HG03378 (cell line): ENCODE measurements at regions not wholly inside any gene's neighbourhood (a gene's known extent, or its start where the extent isn't known, plus 50 kb on each side); places are given as distances from the start of the nearest gene placed in this dataset.
"Not testable (repeated sequence)": the region's sequence is repeated elsewhere in the genome, so short reads cannot be mapped to it uniquely, and the experiment has no call there.

Experiments
- ATAC-seq: cut with Tn5 transposase; IDR thresholded peaks from one replicate; pipeline ENCODE4 v1.9.1; 2021; ENCODE audit warnings: mild to moderate bottlenecking, moderate library complexity; ENCODE audit not compliant: unreplicated experiment

DNA sequence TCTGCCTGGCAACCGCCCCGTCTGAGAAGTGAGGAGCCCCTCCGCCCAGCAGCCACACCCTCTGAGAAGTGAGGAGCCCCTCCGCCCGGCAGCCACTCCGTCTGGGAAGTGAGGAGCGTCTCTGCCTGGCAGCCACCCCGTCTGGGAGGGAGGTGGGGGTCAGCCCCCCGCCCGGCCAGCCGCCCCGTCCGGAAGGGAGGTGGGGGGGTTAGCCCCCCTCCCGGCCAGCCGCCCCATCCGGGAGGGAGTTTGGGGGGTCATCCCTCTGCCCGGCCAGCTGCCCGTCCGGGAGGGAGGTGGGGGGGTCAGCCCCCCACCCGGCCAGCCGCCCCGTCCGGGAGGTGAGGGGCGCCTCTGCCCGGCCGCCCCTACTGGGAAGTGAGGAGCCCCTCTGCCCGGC, 269.0 kb downstream of the FAM72C start:
- ATAC-seq = not testable (repeated sequence)

DNA sequence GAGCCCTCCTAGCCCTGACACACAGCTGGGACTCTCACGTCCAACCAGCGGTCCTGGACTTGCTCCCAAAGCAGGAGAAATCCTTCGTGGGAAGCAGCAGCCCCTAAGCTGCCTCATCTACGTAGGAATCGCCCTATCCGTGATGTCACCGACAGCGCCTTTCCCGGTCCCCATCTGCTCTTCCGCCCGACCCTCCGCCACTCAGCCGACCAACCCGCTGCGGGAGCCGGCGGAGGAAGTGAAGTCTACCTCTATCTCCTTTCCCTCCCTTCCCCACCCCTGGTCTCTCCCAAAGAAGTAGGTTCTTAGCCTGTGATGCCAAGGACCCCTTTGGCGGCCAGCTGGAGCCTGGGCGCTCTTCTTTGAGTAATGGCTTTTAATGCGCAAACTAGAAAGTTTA, 272.1 kb downstream of the FAM72C start:
- no peak for ATAC-seq

- ATAC-seq = no peak
Measured at GRCh38 chr1:143699115-143699514, 272.7 kb downstream of the FAM72C start.

GRCh38 chr1:143698016-143698415, 273.8 kb downstream of the FAM72C start:
- ATAC-seq = no peak

- ATAC-seq = no peak
Measured at GRCh38 chr1:143694085-143694484, 277.7 kb downstream of the FAM72C start.

DNA sequence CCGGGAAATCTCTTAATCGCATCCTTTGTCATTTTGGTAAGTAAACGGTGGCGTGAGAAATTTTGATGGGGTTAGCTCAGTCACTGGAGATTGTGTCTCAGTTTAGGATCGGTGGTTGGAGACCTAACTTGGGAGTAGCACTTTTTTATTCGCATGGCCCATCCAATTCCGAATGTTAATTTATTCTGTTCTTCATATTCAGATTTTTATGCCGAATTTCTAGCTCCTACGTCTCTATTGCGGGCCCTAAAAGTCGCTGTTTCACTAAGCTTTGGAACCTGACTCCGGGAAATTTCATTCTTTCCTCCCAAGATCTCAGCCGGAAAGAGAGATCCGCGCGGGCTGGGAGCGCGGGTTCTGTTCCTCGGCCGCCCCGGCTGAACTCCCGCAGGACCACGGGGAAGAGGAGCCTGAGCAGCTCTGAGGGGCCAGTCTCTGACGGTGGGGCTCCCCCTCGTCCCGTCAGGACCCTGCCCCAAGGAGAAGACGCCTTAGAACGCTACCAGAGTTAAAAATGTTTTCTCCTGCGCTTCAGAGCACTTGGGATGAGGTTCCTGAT, 279.7 kb downstream of the FAM72C start:
- no peak for ATAC-seq

GRCh38 chr1:143691400-143691891, 280.3 kb downstream of the FAM72C start:
- ATAC-seq = no peak

- ATAC-seq = no peak
Measured at GRCh38 chr1:143689781-143690180, 282.0 kb downstream of the FAM72C start.

DNA sequence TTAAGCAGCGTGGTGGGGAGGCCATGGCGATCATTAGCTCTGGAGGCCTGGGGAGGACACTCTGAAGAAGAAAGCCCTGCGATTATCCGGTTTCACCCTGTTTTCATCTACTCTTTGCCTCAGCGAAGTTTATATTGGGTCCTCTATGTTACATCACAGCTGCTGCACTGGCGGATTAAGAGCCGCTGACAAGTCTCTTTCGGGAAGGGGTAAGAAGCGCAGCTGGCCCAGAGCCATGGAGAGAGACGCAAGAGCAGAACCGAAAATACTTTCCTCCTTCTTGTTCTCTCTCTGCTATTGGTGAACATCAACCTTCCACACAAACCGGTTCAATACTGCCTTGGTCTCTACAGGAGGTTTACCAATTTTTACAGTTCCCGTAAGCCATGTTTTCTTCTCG, 291.5 kb downstream of the FAM72C start:
- ATAC-seq = no peak

DNA sequence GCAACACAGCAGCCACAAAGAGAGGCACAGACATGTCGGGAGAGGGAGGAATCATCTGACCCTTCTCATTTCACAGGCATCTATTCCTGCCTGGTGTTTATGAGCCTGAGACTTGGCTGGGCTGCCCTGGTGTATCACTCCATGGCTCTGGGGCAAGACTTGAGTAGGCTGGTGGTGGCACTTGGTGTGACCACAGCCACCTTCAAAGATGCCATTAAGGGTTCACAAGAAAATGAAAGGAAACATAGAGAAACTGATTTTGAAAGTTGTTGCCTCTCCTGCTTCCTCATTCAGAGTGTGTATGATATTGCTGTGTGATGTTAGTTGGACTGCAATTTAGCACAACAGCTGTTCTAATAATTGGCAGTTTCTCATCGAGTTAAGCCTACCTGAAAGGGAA, 298.8 kb downstream of the FAM72C start:
- no peak for ATAC-seq

- ATAC-seq = no peak
Measured at GRCh38 chr1:143667730-143668129, 304.1 kb downstream of the FAM72C start.

- ATAC-seq = no peak
Measured at GRCh38 chr1:143666851-143667250, 304.9 kb downstream of the FAM72C start.

DNA sequence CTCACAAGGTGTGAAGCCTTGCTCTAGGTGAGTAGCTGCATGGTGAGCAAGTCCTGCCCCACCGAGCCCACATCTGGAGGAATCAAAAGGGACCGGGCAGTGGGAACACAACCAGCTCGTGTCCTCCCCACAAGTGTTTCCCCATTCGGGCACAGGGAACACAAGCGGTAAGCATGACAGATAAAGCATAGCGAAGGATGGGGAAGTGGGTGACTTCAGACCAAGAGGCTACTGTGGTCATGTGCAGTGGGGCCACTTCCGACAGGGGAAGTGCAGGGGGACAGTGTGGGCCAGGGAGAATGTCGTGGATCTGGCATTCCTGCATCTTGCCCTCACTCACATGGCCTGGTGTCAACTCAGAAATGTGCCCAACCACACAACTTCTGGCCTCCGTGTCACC, 306.2 kb downstream of the FAM72C start:
- no peak for ATAC-seq

DNA sequence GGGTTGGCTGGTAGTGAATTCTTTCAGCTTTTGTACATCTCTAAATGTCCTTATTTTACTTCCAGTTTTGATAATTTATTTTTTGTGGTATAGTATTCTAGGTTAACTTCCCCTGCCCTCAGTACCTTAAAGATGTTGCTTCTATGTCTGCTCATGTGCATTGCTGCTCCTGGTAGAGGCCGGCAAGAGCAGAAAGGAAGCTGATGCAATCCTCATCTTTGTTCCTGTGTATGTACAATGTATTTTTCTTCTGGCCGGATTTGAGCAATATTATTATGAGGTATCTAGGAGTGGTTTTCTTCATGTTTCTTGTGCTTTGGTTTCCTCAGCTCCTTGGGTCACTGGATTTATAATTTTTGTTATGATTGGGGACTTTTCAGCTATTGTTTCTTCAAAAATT, 308.7 kb downstream of the FAM72C start:
- ATAC-seq = not testable (repeated sequence)

DNA sequence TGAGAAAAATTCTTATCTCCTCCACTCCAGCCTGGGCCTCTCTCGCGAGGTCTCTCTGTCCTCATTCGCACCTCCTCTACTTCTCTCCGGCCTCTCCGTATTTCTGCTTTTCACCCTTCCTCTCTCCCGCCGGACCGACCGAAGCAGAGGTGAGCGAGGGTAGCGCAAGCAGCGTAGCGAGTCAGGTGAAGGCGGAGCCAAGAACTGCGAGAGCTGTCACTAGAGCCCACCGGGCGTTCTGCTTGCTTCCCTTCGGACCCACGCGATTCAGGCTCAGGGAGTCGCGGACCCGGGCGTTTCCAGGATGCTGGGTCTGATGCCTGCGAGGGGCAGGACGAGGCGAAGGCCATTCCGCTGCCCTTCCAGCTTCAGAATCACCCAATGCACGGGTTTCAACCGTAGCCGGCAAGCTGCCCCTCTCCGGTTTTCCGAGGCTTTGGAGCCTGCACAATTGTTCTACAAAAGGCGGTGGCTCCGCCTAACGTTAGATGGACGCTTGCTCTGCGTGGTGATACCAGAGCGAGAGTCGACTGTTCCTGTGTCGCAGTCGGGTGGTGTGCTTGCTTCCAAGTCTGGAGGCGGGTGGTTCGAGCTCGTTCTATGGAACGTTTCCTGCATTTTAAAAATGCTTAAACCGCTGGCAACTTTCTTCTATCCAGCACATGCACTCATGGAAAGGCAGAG, 310.2 kb downstream of the FAM72C start:
- ATAC-seq = no peak

DNA sequence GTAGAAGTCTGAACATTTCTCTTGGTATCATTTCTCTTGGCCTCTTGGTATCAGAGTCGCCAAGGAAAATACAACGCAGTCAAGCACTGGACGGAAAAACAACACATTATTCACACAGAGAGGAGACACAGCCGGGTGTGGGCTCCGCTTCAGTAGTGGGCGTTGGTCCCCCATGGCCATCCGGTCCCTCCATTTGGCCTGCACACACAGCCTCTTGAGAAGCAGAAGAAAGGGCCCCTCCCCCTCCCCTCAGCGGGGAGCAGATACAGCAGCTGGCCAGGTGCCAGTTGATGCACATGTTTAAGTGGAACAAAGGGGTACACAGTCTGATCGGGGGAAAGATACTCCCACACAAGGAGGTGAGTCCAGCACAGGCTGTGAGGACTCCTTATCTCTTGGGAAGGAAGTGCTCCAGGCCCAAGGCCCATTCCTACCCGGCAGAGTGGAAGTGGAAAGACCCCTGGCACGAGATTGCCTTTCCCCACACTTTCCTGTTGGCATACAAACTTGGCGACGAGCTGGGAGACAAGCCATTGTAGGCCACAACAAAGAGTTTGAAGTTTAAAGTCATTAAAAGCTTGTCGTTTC, 311.3 kb downstream of the FAM72C start:
- no peak for ATAC-seq

DNA sequence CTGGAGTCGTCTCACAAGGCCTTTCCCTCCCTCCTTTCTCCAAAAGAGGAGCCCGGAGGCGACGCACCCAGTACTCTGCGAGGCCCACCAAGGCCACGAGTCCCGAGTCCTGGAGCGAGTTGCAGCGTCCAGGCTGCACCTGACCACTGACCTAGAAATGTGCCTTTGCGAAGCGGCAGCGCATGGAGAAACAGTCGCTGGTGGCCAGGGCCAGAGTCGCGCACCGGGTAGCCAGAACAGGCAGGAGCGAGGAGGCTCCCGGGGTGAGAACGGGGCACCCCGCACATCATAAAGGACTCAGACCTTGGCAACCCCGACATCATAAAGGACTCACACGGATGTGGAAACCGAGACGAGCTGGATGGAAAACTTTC, 318.4 kb downstream of the FAM72C start:
- no peak for ATAC-seq

DNA sequence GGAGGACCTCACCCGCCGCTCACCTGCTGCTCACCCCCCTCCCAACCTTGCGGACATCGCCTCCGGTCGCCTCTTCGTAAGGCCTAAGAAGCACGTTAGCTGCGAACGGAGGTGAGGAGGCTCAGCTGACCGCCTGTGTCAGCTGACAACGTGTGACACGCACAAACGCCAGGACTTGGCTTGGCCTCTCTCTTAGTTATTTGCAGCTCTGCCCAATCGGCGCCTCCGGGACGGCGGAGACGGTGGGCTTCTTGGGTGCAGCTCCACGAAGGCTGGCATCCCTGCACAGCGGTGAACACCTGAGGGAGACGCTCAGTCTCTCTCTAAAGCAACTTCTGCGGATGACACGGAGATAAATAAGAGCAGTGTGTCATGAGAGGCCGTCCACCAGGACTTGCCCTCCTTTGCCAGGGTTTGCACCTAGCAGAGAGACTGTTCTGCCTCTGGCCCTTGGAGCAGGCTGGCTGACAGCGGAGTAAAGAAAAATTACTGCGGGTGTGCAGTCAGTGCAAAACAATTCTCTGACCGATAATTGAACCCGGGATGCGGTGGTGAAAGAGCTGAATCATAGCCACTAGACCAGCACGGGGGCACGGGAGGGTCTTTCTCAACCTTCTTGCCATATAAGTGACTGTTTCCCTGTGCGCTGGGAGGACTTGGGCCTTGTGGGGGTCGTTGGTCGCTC, 318.9 kb downstream of the FAM72C start:
- no peak for ATAC-seq

GRCh38 chr1:143652187-143652586, 319.6 kb downstream of the FAM72C start:
- ATAC-seq = no peak

- no peak for ATAC-seq
Measured at GRCh38 chr1:143651350-143651992, 320.3 kb downstream of the FAM72C start.

DNA sequence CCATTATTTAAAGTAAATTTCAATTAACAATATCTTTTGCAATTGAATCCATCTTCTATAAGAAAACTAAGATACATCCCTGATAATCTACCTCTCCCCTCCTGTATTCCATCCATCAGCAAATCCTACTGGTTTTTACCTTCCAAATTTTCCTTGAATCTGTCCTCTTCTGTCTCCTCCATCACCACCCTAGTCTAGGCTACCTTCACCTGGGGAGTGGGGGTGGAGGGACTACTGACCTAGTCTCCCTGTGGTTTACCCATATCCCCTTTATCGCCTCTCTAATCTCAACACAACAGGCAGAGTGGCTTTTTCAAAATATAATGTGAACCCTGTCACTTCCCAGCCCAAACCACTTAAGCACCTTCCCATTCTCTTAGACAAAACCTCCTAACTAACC, 327.8 kb downstream of the FAM72C start:
- not testable (repeated sequence) for ATAC-seq
